Caco-2 (cell line): ENCODE measurements at regions not wholly inside any gene's neighbourhood (a gene's known extent, or its start where the extent isn't known, plus 50 kb on each side); places are given as distances from the start of the nearest gene placed in this dataset.

Experiments
- BruUV-seq: library from RNA; stranded (reverse); fragments of 400-500 nt; replicated peaks from 2 replicates; lab custom pipeline; 2021; lab: Mats Ljungman, UMichigan
- CTCF ChIA-PET: fragments of 300-600 bp; sonication (Branson Sonifier 250); formaldehyde crosslinking; loops from one replicate; lab custom pipeline; 2022; ENCODE audit warnings: antibody characterized with exemption; lab: Charles Lee
- POLR2A ChIA-PET: fragments of 300-600 bp; sonication (Branson Sonifier 250); formaldehyde crosslinking; loops from one replicate; lab custom pipeline; 2022; ENCODE audit warnings: antibody characterized with exemption; lab: Charles Lee
- DNase-seq, 2 experiments: peaks; one replicate each; pipeline versions ENCODE4 v3.0.0 to v3.0.0-alpha.2; 2020 to 2022
- H3K27me3 ChIP-seq: replicated peaks from 2 replicates; pipeline ENCODE4 v1.6.0; 2011; ENCODE audit warnings: low read length; ENCODE audit not compliant: control insufficient read depth, insufficient read depth
- H3K36me3 ChIP-seq: 2 replicates; pipeline ENCODE4 v1.5.1; 2011; ENCODE audit warnings: low read length; ENCODE audit not compliant: control insufficient read depth, insufficient read depth
- H3K4me1 ChIP-seq: fragments of 250-450 bp; sonication (Bioruptor Pico); 2 replicates; pipeline ENCODE4 v1.5.1; 2020; ENCODE audit warnings: mild to moderate bottlenecking
- H3K4me3 ChIP-seq: 2 replicates; pipeline ENCODE4 v1.5.1; 2011; ENCODE audit warnings: low read depth, mild to moderate bottlenecking, control low read depth, low read length
- H3K9me3 ChIP-seq: fragments of 250-450 bp; sonication (Bioruptor Pico); 2 replicates; pipeline ENCODE4 v1.5.1; 2020; ENCODE audit warnings: mild to moderate bottlenecking, moderate library complexity
- H3K27ac Mint-ChIP-seq: one replicate; pipeline ENCODE4 v1.8.0; 2022; ENCODE audit warnings: mixed read lengths; ENCODE audit not compliant: unreplicated experiment
- H3K27me3 Mint-ChIP-seq: one replicate; pipeline ENCODE4 v1.8.0; 2022; ENCODE audit warnings: mixed read lengths; ENCODE audit not compliant: insufficient read depth, unreplicated experiment
- H3K36me3 Mint-ChIP-seq: one replicate; pipeline ENCODE4 v1.8.0; 2022; ENCODE audit warnings: mild to moderate bottlenecking, mixed read lengths; ENCODE audit not compliant: insufficient read depth, unreplicated experiment
- H3K4me1 Mint-ChIP-seq: one replicate; pipeline ENCODE4 v1.8.0; 2022; ENCODE audit warnings: low read depth, mixed read lengths; ENCODE audit not compliant: unreplicated experiment
- H3K4me3 Mint-ChIP-seq: one replicate; pipeline ENCODE4 v1.8.0; 2022; ENCODE audit warnings: mild to moderate bottlenecking, moderate library complexity, mixed read lengths; ENCODE audit not compliant: unreplicated experiment
- H3K9me3 Mint-ChIP-seq: one replicate; pipeline ENCODE4 v1.8.0; 2022; ENCODE audit warnings: mixed read lengths; ENCODE audit not compliant: unreplicated experiment
- intact Hi-C: fragments of 100-400 bp; cut with micrococcal nuclease; formaldehyde crosslinking; loops from one replicate; pipeline ENCODE4 v1.10.0; 2022; ENCODE audit not compliant: unreplicated experiment
- TF ChIP-seq, protein P1 (sequence below), 2 experiments: fragments of 200-600 bp in 1 of 2; IDR thresholded peaks; 1 replicate in 1 of 2; 2 replicates in 1 of 2; pipeline versions ENCODE4 v1.5.1 to v1.8.0; 2011 to 2022; ENCODE audit warnings: antibody characterized with exemption in 1 of 2, control low read depth in 1 of 2, inconsistent platforms in 1 of 2, low read depth in 1 of 2, low read length in 1 of 2, mild to moderate bottlenecking in 1 of 2, moderate library complexity in 1 of 2; ENCODE audit not compliant: insufficient read depth in 1 of 2, severe bottlenecking in 1 of 2, unreplicated experiment in 1 of 2

DNA sequence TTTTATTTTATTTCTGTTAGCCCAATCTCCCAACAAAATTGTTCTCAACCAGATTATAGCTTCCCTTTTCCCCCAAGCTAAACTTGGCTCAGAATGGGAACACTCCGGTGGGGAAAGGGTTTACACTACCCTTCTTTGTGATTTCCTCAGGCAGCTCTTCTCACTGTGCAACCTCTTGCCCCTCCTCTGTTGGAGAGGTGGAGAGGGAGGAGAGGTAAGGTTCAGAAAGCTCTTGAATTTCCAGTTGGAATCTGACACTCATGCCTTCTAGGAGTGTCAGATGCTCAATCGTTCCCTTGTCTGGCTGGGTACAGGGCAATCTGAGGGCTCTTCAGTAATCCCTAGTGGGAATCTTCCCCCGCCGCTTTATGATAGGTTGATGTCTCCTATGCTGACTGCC lies 486.1 kb upstream of the KLF12 start:
- Mint-ChIP-seq H3K27ac (no peak overlapping the region), H3K4me3 (no peak overlapping the region), H3K4me1 (no peaks in the 10 kb centered on the region), H3K9me3 (no peaks in the 10 kb centered on the region), H3K36me3 (no peaks in the 10 kb centered on the region), H3K27me3 (peaks cover 9% of the 10 kb centered on the region)
- CTCF ChIA-PET, result no interaction called here
- H3K36me3 ChIP-seq, result no peaks in the 10 kb centered on the region
- no peaks in the 10 kb centered on the region for H3K9me3 ChIP-seq
- no peak overlapping the region for H3K4me3 ChIP-seq
- DNase-seq, result no peak
- H3K4me1 ChIP-seq, result no peaks in the 10 kb centered on the region
- POLR2A ChIA-PET, result no interaction called here
- intact Hi-C loops, result no loop called here
- no TSS peak for BruUV-seq
- H3K27me3 ChIP-seq, result no peaks in the 10 kb centered on the region
- TF ChIP-seq, protein P1, sequence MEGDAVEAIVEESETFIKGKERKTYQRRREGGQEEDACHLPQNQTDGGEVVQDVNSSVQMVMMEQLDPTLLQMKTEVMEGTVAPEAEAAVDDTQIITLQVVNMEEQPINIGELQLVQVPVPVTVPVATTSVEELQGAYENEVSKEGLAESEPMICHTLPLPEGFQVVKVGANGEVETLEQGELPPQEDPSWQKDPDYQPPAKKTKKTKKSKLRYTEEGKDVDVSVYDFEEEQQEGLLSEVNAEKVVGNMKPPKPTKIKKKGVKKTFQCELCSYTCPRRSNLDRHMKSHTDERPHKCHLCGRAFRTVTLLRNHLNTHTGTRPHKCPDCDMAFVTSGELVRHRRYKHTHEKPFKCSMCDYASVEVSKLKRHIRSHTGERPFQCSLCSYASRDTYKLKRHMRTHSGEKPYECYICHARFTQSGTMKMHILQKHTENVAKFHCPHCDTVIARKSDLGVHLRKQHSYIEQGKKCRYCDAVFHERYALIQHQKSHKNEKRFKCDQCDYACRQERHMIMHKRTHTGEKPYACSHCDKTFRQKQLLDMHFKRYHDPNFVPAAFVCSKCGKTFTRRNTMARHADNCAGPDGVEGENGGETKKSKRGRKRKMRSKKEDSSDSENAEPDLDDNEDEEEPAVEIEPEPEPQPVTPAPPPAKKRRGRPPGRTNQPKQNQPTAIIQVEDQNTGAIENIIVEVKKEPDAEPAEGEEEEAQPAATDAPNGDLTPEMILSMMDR (IDR thresholded peaks at IDR 0.05; ENCODE audit: insufficient read depth in 1 of 2, low read depth in 1 of 2, low read length in 1 of 2, severe bottlenecking in 1 of 2, unreplicated experiment in 1 of 2), result no peak

GRCh38 chr13:74597526-74597925 lies 463.3 kb upstream of the KLF12 start:
- Mint-ChIP-seq H3K4me1 (no peaks in the 10 kb centered on the region), H3K4me3 (no peak overlapping the region), H3K27me3 (peaks cover 31% of the 10 kb centered on the region), H3K36me3 (no peaks in the 10 kb centered on the region), H3K9me3 (no peaks in the 10 kb centered on the region), H3K27ac (no peak overlapping the region)
- Histone ChIP-seq H3K4me3 (no peak overlapping the region), H3K9me3 (no peaks in the 10 kb centered on the region), H3K4me1 (no peaks in the 10 kb centered on the region), H3K27me3 (no peaks in the 10 kb centered on the region), H3K36me3 (no peaks in the 10 kb centered on the region)
- TF ChIP-seq, protein P1 (IDR thresholded peaks at IDR 0.05; ENCODE audit: insufficient read depth in 1 of 2, low read depth in 1 of 2, low read length in 1 of 2, severe bottlenecking in 1 of 2, unreplicated experiment in 1 of 2), result no peak
- intact Hi-C loops, result no loop called here
- no TSS peak for BruUV-seq
- ChIA-PET CTCF (no interaction called here), POLR2A (no interaction called here)
- no peak for DNase-seq

GRCh38 chr13:74596691-74597090 lies 462.5 kb upstream of the KLF12 start:
- no peak overlapping the region for H3K4me3 Mint-ChIP-seq

More at GRCh38 chr13:74596691-74597090, 462.5 kb upstream of the KLF12 start:
- no peaks in the 10 kb centered on the region for H3K36me3 ChIP-seq
- H3K9me3 ChIP-seq, result no peaks in the 10 kb centered on the region
- ChIA-PET POLR2A (no interaction called here), CTCF (no interaction called here)
- no peak overlapping the region for H3K4me3 ChIP-seq
- Mint-ChIP-seq H3K9me3 (no peaks in the 10 kb centered on the region), H3K4me1 (no peaks in the 10 kb centered on the region), H3K27me3 (peaks cover 27% of the 10 kb centered on the region), H3K27ac (no peak overlapping the region), H3K36me3 (no peaks in the 10 kb centered on the region)
- no peaks in the 10 kb centered on the region for H3K4me1 ChIP-seq
- no peaks in the 10 kb centered on the region for H3K27me3 ChIP-seq
- TF ChIP-seq, protein P1 (IDR thresholded peaks at IDR 0.05; ENCODE audit: insufficient read depth in 1 of 2, low read depth in 1 of 2, low read length in 1 of 2, severe bottlenecking in 1 of 2, unreplicated experiment in 1 of 2), result no peak
- intact Hi-C loops, result no loop called here
- BruUV-seq, result no TSS peak
- no peak for DNase-seq
